ENCODE measurements at regions not wholly inside any gene's neighbourhood (a gene's known extent, or its start where the extent isn't known, plus 50 kb on each side); places are given as distances from the start of the nearest gene placed in this dataset.
A peak's percentile ranks its signal among the peaks of the same experiment; 100 is the strongest.

DNA sequence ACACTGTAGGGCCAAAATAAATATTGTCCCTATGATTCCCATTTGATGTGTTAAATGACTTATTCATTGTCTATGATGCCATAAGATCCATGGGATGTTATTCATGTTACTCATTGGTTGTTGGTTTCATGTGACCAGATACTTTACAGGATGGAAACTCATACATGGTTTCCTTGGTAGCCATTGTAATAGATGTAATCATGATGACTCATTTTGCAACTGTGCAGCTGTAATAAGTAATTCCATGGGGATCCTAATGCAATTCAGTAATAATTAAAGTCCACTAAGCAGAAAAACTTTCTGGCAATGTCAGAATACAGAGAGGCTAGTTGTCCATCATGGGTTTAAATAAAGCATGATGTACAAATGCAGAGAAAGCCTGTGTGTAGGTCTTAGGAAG lies 389.7 kb upstream of the NR3C2 start:
- H3K4me2 ChIP-seq (ENCODE audit: control insufficient read depth, extremely low read depth, insufficient read depth, low read depth, low read length), result no peak overlapping the region

DNA sequence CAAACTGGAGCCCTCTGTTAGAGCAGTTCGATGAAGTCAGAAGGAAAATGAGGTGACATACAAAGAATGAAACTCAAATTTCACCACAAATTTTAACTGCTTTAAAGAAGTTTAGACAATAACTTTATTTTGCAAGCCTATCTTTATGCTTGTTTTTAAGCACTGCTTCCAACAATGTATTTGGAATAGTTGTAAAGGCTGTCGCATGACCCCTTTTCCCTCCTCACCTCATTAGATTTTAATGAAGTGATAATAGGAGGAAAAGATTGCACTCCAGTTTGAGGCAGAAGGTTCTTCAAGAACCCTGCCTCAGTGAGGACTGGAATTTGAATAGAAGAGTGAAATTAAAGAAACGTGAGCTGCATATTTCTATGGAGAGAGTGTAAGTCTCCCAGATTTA lies 386.1 kb upstream of the NR3C2 start:
- TF ChIP-seq, protein P1, sequence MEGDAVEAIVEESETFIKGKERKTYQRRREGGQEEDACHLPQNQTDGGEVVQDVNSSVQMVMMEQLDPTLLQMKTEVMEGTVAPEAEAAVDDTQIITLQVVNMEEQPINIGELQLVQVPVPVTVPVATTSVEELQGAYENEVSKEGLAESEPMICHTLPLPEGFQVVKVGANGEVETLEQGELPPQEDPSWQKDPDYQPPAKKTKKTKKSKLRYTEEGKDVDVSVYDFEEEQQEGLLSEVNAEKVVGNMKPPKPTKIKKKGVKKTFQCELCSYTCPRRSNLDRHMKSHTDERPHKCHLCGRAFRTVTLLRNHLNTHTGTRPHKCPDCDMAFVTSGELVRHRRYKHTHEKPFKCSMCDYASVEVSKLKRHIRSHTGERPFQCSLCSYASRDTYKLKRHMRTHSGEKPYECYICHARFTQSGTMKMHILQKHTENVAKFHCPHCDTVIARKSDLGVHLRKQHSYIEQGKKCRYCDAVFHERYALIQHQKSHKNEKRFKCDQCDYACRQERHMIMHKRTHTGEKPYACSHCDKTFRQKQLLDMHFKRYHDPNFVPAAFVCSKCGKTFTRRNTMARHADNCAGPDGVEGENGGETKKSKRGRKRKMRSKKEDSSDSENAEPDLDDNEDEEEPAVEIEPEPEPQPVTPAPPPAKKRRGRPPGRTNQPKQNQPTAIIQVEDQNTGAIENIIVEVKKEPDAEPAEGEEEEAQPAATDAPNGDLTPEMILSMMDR (optimal IDR thresholded peaks at IDR 0.05 in 1 of 3, IDR thresholded peaks at IDR 0.05 in 1 of 3, conservative IDR thresholded peaks at IDR 0.05 in 1 of 3; ENCODE audit: extremely low read depth in 1 of 3, insufficient read depth in 2 of 3, low read length in 3 of 3), result no peak
- TF ChIP-seq EZH2 (IDR thresholded peaks at IDR 0.05; ENCODE audit: low read length), result no peak
- DNase-seq (ENCODE audit: low read depth, low spot score) (no peak), FAIRE-seq (no peak)
- Histone ChIP-seq H3K36me3 (ENCODE audit: control insufficient read depth in 2 of 2, extremely low read depth in 1 of 2, insufficient read depth in 2 of 2, low read length in 2 of 2) (no peaks in the 10 kb centered on the region), H3K27ac (ENCODE audit: control insufficient read depth, insufficient read depth, low read length) (no peak overlapping the region), H3K79me2 (ENCODE audit: control insufficient read depth, insufficient read depth, low read length) (no peaks in the 10 kb centered on the region), H4K20me1 (ENCODE audit: control insufficient read depth, extremely low read depth, insufficient read depth, low read length) (no peaks in the 10 kb centered on the region), H3K9me1 (ENCODE audit: control insufficient read depth, extremely low read depth, insufficient read depth, low read length) (no peaks in the 10 kb centered on the region), H2AFZ (ENCODE audit: control insufficient read depth, low read length) (no peak overlapping the region), H3K4me1 (ENCODE audit: control insufficient read depth, extremely low read depth, insufficient read depth, low read length) (peaks cover 3% of the 10 kb centered on the region), H3K27me3 (ENCODE audit: control insufficient read depth, extremely low read depth, insufficient read depth, low read length) (no peaks in the 10 kb centered on the region), H3K4me3 (ENCODE audit: control insufficient read depth in 2 of 3, extremely low read depth in 1 of 3, insufficient read depth in 2 of 3, low read depth in 1 of 3, low read length in 3 of 3) (no peak overlapping the region), H3K9ac (ENCODE audit: control insufficient read depth, extremely low read depth, insufficient read depth, low read length) (no peak overlapping the region), H3K9me3 (ENCODE audit: control insufficient read depth, low read depth, low read length) (no peaks in the 10 kb centered on the region), H3K4me2 (ENCODE audit: control insufficient read depth, extremely low read depth, insufficient read depth, low read depth, low read length) (no peak overlapping the region)
- dilution Hi-C loops (cut with MboI; ENCODE audit: extremely low pct_ligation_motif_present, low sequenced_read_pairs), result no loop called here

More for the DNA sequence above, 389.7 kb upstream of the NR3C2 start:
- Histone ChIP-seq H2AFZ (ENCODE audit: control insufficient read depth, low read length) (no peak overlapping the region), H3K4me3 (ENCODE audit: control insufficient read depth in 2 of 3, extremely low read depth in 1 of 3, insufficient read depth in 2 of 3, low read depth in 1 of 3, low read length in 3 of 3) (no peak overlapping the region), H3K79me2 (ENCODE audit: control insufficient read depth, insufficient read depth, low read length) (no peaks in the 10 kb centered on the region), H3K27me3 (ENCODE audit: control insufficient read depth, extremely low read depth, insufficient read depth, low read length) (no peaks in the 10 kb centered on the region), H3K9me1 (ENCODE audit: control insufficient read depth, extremely low read depth, insufficient read depth, low read length) (no peaks in the 10 kb centered on the region), H3K9me3 (ENCODE audit: control insufficient read depth, low read depth, low read length) (no peaks in the 10 kb centered on the region), H3K4me1 (ENCODE audit: control insufficient read depth, extremely low read depth, insufficient read depth, low read length) (peaks cover 3% of the 10 kb centered on the region), H3K36me3 (ENCODE audit: control insufficient read depth in 2 of 2, extremely low read depth in 1 of 2, insufficient read depth in 2 of 2, low read length in 2 of 2) (no peaks in the 10 kb centered on the region), H4K20me1 (ENCODE audit: control insufficient read depth, extremely low read depth, insufficient read depth, low read length) (no peaks in the 10 kb centered on the region), H3K9ac (ENCODE audit: control insufficient read depth, extremely low read depth, insufficient read depth, low read length) (no peak overlapping the region), H3K27ac (ENCODE audit: control insufficient read depth, insufficient read depth, low read length) (peak overlapping the region; percentile 29)
- TF ChIP-seq, protein P1 (optimal IDR thresholded peaks at IDR 0.05 in 1 of 3, IDR thresholded peaks at IDR 0.05 in 1 of 3, conservative IDR thresholded peaks at IDR 0.05 in 1 of 3; ENCODE audit: extremely low read depth in 1 of 3, insufficient read depth in 2 of 3, low read length in 3 of 3), result no peak
- no peak for TF ChIP-seq EZH2 (IDR thresholded peaks at IDR 0.05; ENCODE audit: low read length)
- DNase-seq (ENCODE audit: low read depth, low spot score), result peak; percentile 40
- FAIRE-seq, result peak; percentile 77
- dilution Hi-C loops (cut with MboI; ENCODE audit: extremely low pct_ligation_motif_present, low sequenced_read_pairs), result no loop called here
